A549 (cell line): ENCODE measurements at regions not wholly inside any gene's neighbourhood (a gene's known extent, or its start where the extent isn't known, plus 50 kb on each side); places are given as distances from the start of the nearest gene placed in this dataset.

ENCODE experiments used
- ATAC-seq, 2 experiments: fragments of 200-7000 bp in 1 of 2; fragments of >200 bp in 1 of 2; cut with Nextera tagmentation in 1 of 2; cut with Tn5 transposase in 1 of 2; 3 replicates each; pipeline versions ENCODE4 v1.8.0 to v1.9.1; 2018 to 2020; ENCODE audit warnings: mild to moderate bottlenecking in 1 of 2, moderate library complexity in 1 of 2
- CTCF ChIA-PET: fragments of 300-600 bp; sonication (Branson Sonifier 250); formaldehyde crosslinking; extraction: SDS; loops from one replicate; lab custom pipeline; 2021; ENCODE audit warnings: antibody characterized with exemption, inconsistent platforms; lab: Yijun Ruan, JAX
- POLR2A ChIA-PET: fragments of 350-600 bp; formaldehyde crosslinking; extraction: SDS; loops from one replicate; lab custom pipeline; 2021; ENCODE audit warnings: antibody characterized with exemption, inconsistent platforms; lab: Yijun Ruan, JAX
- DNase-seq, 2 experiments: peaks; one replicate each; pipeline versions ENCODE4 v3.0.0 to v3.0.0-alpha.2; 2011 to 2016; ENCODE audit warnings: low read depth in 1 of 2, low spot score in 1 of 2
- FAIRE-seq: peaks from 2 replicates; lab custom pipeline; 2011; peaks lifted over from hg19 to GRCh38; lab: Jason Lieb, UNC
- H3K27ac ChIP-seq, 2 experiments: fragments of >200 bp; sonication (Bioruptor Twin); formaldehyde crosslinking; 3 replicates each; pipeline ENCODE4 v1.5.1; 2016 to 2017
- H3K4me1 ChIP-seq: fragments of >200 bp; sonication (Bioruptor Twin); formaldehyde crosslinking; 3 replicates; pipeline ENCODE4 v1.6.1; 2016
- H3K4me2 ChIP-seq: fragments of >200 bp; sonication (Bioruptor Twin); formaldehyde crosslinking; 3 replicates; pipeline ENCODE4 v1.6.1; 2016
- H3K4me3 ChIP-seq: fragments of >200 bp; sonication (Bioruptor Twin); formaldehyde crosslinking; 3 replicates; pipeline ENCODE4 v1.5.1; 2016
- H3K9me3 ChIP-seq: fragments of >200 bp; sonication (Bioruptor Twin); formaldehyde crosslinking; 3 replicates; pipeline ENCODE4 v1.6.1; 2016
- BCL3 ChIP-seq: fragments of >200 bp; sonication (Bioruptor Twin); formaldehyde crosslinking; IDR thresholded peaks from 3 replicates; pipeline ENCODE4 v1.6.1; 2016
- BHLHE40 ChIP-seq: IDR thresholded peaks from 2 replicates; pipeline ENCODE4 v1.6.1; 2012; ENCODE audit warnings: low read depth, low read length, inconsistent platforms
- CBX2 ChIP-seq: fragments of 200-600 bp; sonication (generic); IDR thresholded peaks from 2 replicates; pipeline ENCODE4 v1.6.1; 2016; ENCODE audit warnings: low read depth, mild to moderate bottlenecking, borderline replicate concordance
- CHD2 ChIP-seq: fragments of 150-350 bp; IDR thresholded peaks from 2 replicates; pipeline ENCODE4 v1.6.1; 2014; ENCODE audit warnings: low read length; ENCODE audit not compliant: partially characterized antibody
- EHMT2 ChIP-seq: fragments of 200-600 bp; sonication (generic); IDR thresholded peaks from 2 replicates; pipeline ENCODE4 v1.6.1; 2016; ENCODE audit warnings: antibody characterized with exemption, low read depth, mild to moderate bottlenecking, moderate library complexity
- ELK1 ChIP-seq: fragments of 150-350 bp; IDR thresholded peaks from 2 replicates; pipeline ENCODE4 v1.6.1; 2014; ENCODE audit warnings: low read depth, mild to moderate bottlenecking, low read length
- EP300 ChIP-seq, 2 experiments: fragments of >200 bp; sonication (Bioruptor Twin); formaldehyde crosslinking; IDR thresholded peaks; 2 replicates in 1 of 2; 3 replicates in 1 of 2; pipeline ENCODE4 v1.6.1; 2016 to 2017
- ESRRA ChIP-seq: fragments of 150-350 bp; IDR thresholded peaks from 2 replicates; pipeline ENCODE4 v1.6.1; 2014; ENCODE audit warnings: mild to moderate bottlenecking, low read length, borderline replicate concordance
- FOSL2 ChIP-seq, 2 experiments: fragments of 450-650 bp in 1 of 2; fragments of >200 bp in 1 of 2; sonication (Bioruptor Twin) in 1 of 2; formaldehyde crosslinking; IDR thresholded peaks; 2 replicates each; pipeline versions ENCODE4 v1.5.0 to v1.6.1; 2016 to 2020; ENCODE audit warnings: mild to moderate bottlenecking in 1 of 2, moderate library complexity in 1 of 2
- HES2 ChIP-seq: fragments of >200 bp; sonication (Bioruptor Twin); formaldehyde crosslinking; IDR thresholded peaks from 2 replicates; pipeline ENCODE4 v1.6.1; 2016
- HMGXB4 ChIP-seq: fragments of 250-450 bp; sonication (Bioruptor Pico); IDR thresholded peaks from 2 replicates; pipeline ENCODE4 v1.5.0; 2021; ENCODE audit warnings: mild to moderate bottlenecking, moderate library complexity, borderline replicate concordance
- HOXA7 ChIP-seq: fragments of 250-450 bp; sonication (Bioruptor Pico); IDR thresholded peaks from 2 replicates; pipeline ENCODE4 v1.5.0; 2020; ENCODE audit warnings: mild to moderate bottlenecking, moderate library complexity
- HOXB13 ChIP-seq: fragments of 250-450 bp; sonication (Bioruptor Pico); IDR thresholded peaks from 2 replicates; pipeline ENCODE4 v1.5.0; 2020; ENCODE audit warnings: low read depth, mild to moderate bottlenecking, moderate library complexity
- JUN ChIP-seq, 2 experiments: fragments of >200 bp; sonication (Bioruptor Twin); formaldehyde crosslinking; IDR thresholded peaks; 2 replicates in 1 of 2; 3 replicates in 1 of 2; pipeline ENCODE4 v1.6.1; 2016 to 2017
- KDM1A ChIP-seq: fragments of 200-600 bp; sonication (generic); IDR thresholded peaks from 2 replicates; pipeline ENCODE4 v1.6.1; 2016; ENCODE audit warnings: low read depth, mild to moderate bottlenecking
- KDM5A ChIP-seq: fragments of 200-600 bp; sonication (generic); IDR thresholded peaks from 2 replicates; pipeline ENCODE4 v1.6.1; 2016; ENCODE audit warnings: antibody characterized with exemption, mild to moderate bottlenecking
- MAFK ChIP-seq: fragments of 450-650 bp; IDR thresholded peaks from 2 replicates; pipeline ENCODE4 v1.6.1; 2014; ENCODE audit not compliant: partially characterized antibody
- MAZ ChIP-seq: fragments of 150-350 bp; IDR thresholded peaks from 2 replicates; pipeline ENCODE4 v1.6.1; 2014; ENCODE audit warnings: antibody characterized with exemption, low read depth, low read length, borderline replicate concordance
- NR3C1 ChIP-seq: fragments of >200 bp; sonication (Bioruptor Twin); formaldehyde crosslinking; IDR thresholded peaks from 3 replicates; pipeline ENCODE4 v1.6.1; 2017
- PBX3 ChIP-seq: IDR thresholded peaks from 2 replicates; pipeline ENCODE4 v1.6.1; 2012
- PHF8 ChIP-seq: fragments of 200-600 bp; sonication (generic); IDR thresholded peaks from 2 replicates; pipeline ENCODE4 v1.6.1; 2016; ENCODE audit warnings: low read depth, mild to moderate bottlenecking, antibody characterized with exemption, moderate library complexity, borderline replicate concordance
- RARB ChIP-seq: fragments of 250-450 bp; sonication (Bioruptor Pico); IDR thresholded peaks from 2 replicates; pipeline ENCODE4 v1.8.0; 2021; ENCODE audit warnings: mild to moderate bottlenecking, moderate library complexity
- REST ChIP-seq: fragments of 200-600 bp; sonication (generic); IDR thresholded peaks from 2 replicates; pipeline ENCODE4 v1.6.1; 2016; ENCODE audit warnings: antibody characterized with exemption, mild to moderate bottlenecking, moderate library complexity
- TP53 ChIP-seq: fragments of 250-450 bp; sonication (Bioruptor Pico); IDR thresholded peaks from 2 replicates; pipeline ENCODE4 v1.5.0; 2021; ENCODE audit warnings: mild to moderate bottlenecking, moderate library complexity
- ZSCAN20 ChIP-seq: fragments of 250-450 bp; sonication (Bioruptor Pico); IDR thresholded peaks from 2 replicates; pipeline ENCODE4 v1.8.0; 2022; ENCODE audit warnings: mild to moderate bottlenecking, moderate library complexity
- WGBS: methylation state at CpG from one replicate; pipeline ENCODE4 v1.1.6; 2017; ENCODE audit errors: missing lambda C conversion rate; 5-methylcytosine and 5-hydroxymethylcytosine counted together

- TF ChIP-seq PHF8 = no peak
- TF ChIP-seq BHLHE40 = no peak
- TF ChIP-seq HOXB13 (CRISPR knock-in tag) = no peak
- no peak for TF ChIP-seq REST
- no peak for TF ChIP-seq CHD2
- no peak for TF ChIP-seq EP300 (IDR thresholded peaks at IDR 0.05)
- no peak for TF ChIP-seq HES2
- TF ChIP-seq EHMT2 = no peak
- no peak for TF ChIP-seq HMGXB4
- no peak for TF ChIP-seq ZSCAN20 (CRISPR knock-in tag)
- no peak for TF ChIP-seq KDM1A
- TF ChIP-seq HOXA7 = no peak
- no peak for TF ChIP-seq ESRRA
- Histone ChIP-seq H3K4me2 (no peak overlapping the region), H3K9me3 (no peaks in the 10 kb centered on the region), H3K4me3 (no peak overlapping the region), H3K27ac (no peak overlapping the region), H3K4me1 (no peaks in the 10 kb centered on the region)
- 48% methylated on average over 2 of the region's 2 CpGs for WGBS
- POLR2A ChIA-PET = no interaction called here
- DNase-seq (no peak), ATAC-seq (no peak), FAIRE-seq (no peak)
- CTCF ChIA-PET = no interaction called here
These were observed 225.5 kb downstream of the ARPP21 start for GRCh38 chr3:35864871-35865270.

GRCh38 chr3:35867791-35868190, 228.5 kb downstream of the ARPP21 start:
- DNase-seq (no peak), ATAC-seq (no peak), FAIRE-seq (no peak)
- H3K9me3 ChIP-seq = no peaks in the 10 kb centered on the region
- no peak overlapping the region for H3K27ac ChIP-seq
- no peaks in the 10 kb centered on the region for H3K4me1 ChIP-seq
- CTCF ChIA-PET = no interaction called here
- H3K4me2 ChIP-seq = no peak overlapping the region
- TF ChIP-seq HOXB13 (CRISPR knock-in tag) = no peak
- no peak for TF ChIP-seq JUN (IDR thresholded peaks at IDR 0.05)
- TF ChIP-seq KDM5A = no peak
- no peak for TF ChIP-seq RARB (CRISPR knock-in tag)
- TF ChIP-seq NR3C1 = no peak
- TF ChIP-seq CHD2 = no peak
- TF ChIP-seq PBX3 = no peak
- no peak for TF ChIP-seq MAZ
- H3K4me3 ChIP-seq = no peak overlapping the region
- POLR2A ChIA-PET = interaction anchor here (0.5 kb wide), 1 partner anchor 379 kb away, joined by 3 read pairs; no protein-coding TSS in a partner anchor

- CTCF ChIA-PET = interaction anchor here (0.6 to 1.0 kb wide), 3 partner anchors 10 to 565 kb away, joined by 3 read pairs; no protein-coding TSS in a partner anchor
- ATAC-seq (no peak), DNase-seq (no peak), FAIRE-seq (no peak)
- no peak for TF ChIP-seq FOSL2 (IDR thresholded peaks at IDR 0.05)
- no peak for TF ChIP-seq FOSL2 (CRISPR knock-in tag; IDR thresholded peaks at IDR 0.05)
- no peak for TF ChIP-seq EHMT2
- no peak for TF ChIP-seq EP300 (IDR thresholded peaks at IDR 0.05)
- TF ChIP-seq MAFK = no peak
- TF ChIP-seq ELK1 = no peak
- no peak for TF ChIP-seq NR3C1
- no peak for TF ChIP-seq TP53 (CRISPR knock-in tag)
- TF ChIP-seq CBX2 = no peak
- TF ChIP-seq BCL3 = no peak
- Histone ChIP-seq H3K27ac (no peak overlapping the region), H3K4me2 (no peak overlapping the region), H3K4me3 (no peak overlapping the region), H3K4me1 (no peaks in the 10 kb centered on the region), H3K9me3 (no peaks in the 10 kb centered on the region)
- POLR2A ChIA-PET = no interaction called here
- WGBS = 31% methylated on average over 4 of the region's 4 CpGs
These were observed 231.7 kb downstream of the ARPP21 start for GRCh38 chr3:35871009-35871408.
